Smooth muscle cell (in vitro differentiated cells): ENCODE measurements at regions not wholly inside any gene's neighbourhood (a gene's known extent, or its start where the extent isn't known, plus 50 kb on each side); places are given as distances from the start of the nearest gene placed in this dataset.
A peak's percentile ranks its signal among the peaks of the same experiment; 100 is the strongest.
"Not testable (repeated sequence)": the region's sequence is repeated elsewhere in the genome, so short reads cannot be mapped to it uniquely, and the experiment has no call there.

ENCODE experiments used
- DNase-seq: peaks from one replicate; lab custom pipeline; 2025; ENCODE audit not compliant: unreplicated experiment; lab: John Stamatoyannopoulos, UW
- H2AFZ ChIP-seq: fragments of 200-600 bp; sonication (generic); 2 replicates; pipeline ENCODE4 v1.6.0; 2016; ENCODE audit warnings: antibody characterized with exemption, low read depth, mild to moderate bottlenecking
- H3F3A ChIP-seq: fragments of 200-600 bp; sonication (generic); 2 replicates; pipeline ENCODE4 v1.6.0; 2017; ENCODE audit warnings: antibody characterized with exemption, low read depth
- H3K27ac ChIP-seq: fragments of 200-600 bp; sonication (generic); 2 replicates; pipeline ENCODE4 v1.5.1; 2016; ENCODE audit warnings: low read depth, mild to moderate bottlenecking
- H3K27me3 ChIP-seq: fragments of 200-600 bp; sonication (generic); 2 replicates; pipeline ENCODE4 v1.6.1; 2016; ENCODE audit warnings: low read depth, mild to moderate bottlenecking
- H3K36me3 ChIP-seq: fragments of 200-600 bp; sonication (generic); 2 replicates; pipeline ENCODE4 v1.5.1; 2016; ENCODE audit warnings: low read depth
- H3K4me1 ChIP-seq: fragments of 200-600 bp; sonication (generic); 2 replicates; pipeline ENCODE4 v1.5.1; 2016; ENCODE audit warnings: low read depth
- H3K4me2 ChIP-seq: fragments of 200-600 bp; sonication (generic); 2 replicates; pipeline ENCODE4 v1.6.0; 2016; ENCODE audit warnings: mild to moderate bottlenecking
- H3K4me3 ChIP-seq: fragments of 200-600 bp; sonication (generic); 2 replicates; pipeline ENCODE4 v1.5.1; 2016; ENCODE audit warnings: mild to moderate bottlenecking
- H3K79me2 ChIP-seq: fragments of 200-600 bp; sonication (generic); 2 replicates; pipeline ENCODE4 v1.6.0; 2016; ENCODE audit warnings: low read depth, mild to moderate bottlenecking
- H3K9ac ChIP-seq: fragments of 200-600 bp; sonication (generic); 2 replicates; pipeline ENCODE4 v1.6.0; 2016; ENCODE audit warnings: low read depth
- H3K9me3 ChIP-seq: fragments of 200-600 bp; sonication (generic); replicated peaks from 2 replicates; pipeline ENCODE4 v1.5.1; 2016; ENCODE audit warnings: low read depth
- H4K20me1 ChIP-seq: fragments of 200-600 bp; sonication (generic); 2 replicates; pipeline ENCODE4 v1.6.0; 2016; ENCODE audit warnings: low read depth
- CTCF ChIP-seq: fragments of 200-600 bp; sonication (generic); IDR thresholded peaks from 2 replicates; pipeline ENCODE4 v1.5.1; 2017; ENCODE audit warnings: borderline replicate concordance, mild to moderate bottlenecking, antibody characterized with exemption; ENCODE audit not compliant: insufficient read depth, poor library complexity, severe bottlenecking
- WGBS: methylation state at CpG from one replicate; pipeline ENCODE4 v1.1.7; 2016; ENCODE audit warnings: low lambda C conversion rate; 5-methylcytosine and 5-hydroxymethylcytosine counted together

GRCh38 chr6:132190097-132190814, 211.0 kb downstream of the MOXD1 start:
- no peaks in the 10 kb centered on the region for H3K27me3 ChIP-seq
- H3K36me3 ChIP-seq = no peaks in the 10 kb centered on the region
- H3K4me1 ChIP-seq = peaks cover 18% of the 10 kb centered on the region
- TF ChIP-seq CTCF = no peak
- H3K9me3 ChIP-seq = no peaks in the 10 kb centered on the region
- no peaks in the 10 kb centered on the region for H3K79me2 ChIP-seq
- H2AFZ ChIP-seq = no peak overlapping the region
- no peaks in the 10 kb centered on the region for H4K20me1 ChIP-seq
- H3K27ac ChIP-seq = peak overlapping the region; percentile 53
- no peak for DNase-seq
- peaks cover 3% of the 10 kb centered on the region for H3F3A ChIP-seq
- no peak overlapping the region for H3K9ac ChIP-seq
- H3K4me3 ChIP-seq = no peak overlapping the region
- peak overlapping the region; percentile 18 for H3K4me2 ChIP-seq
- 28% methylated on average over 4 of the region's 4 CpGs for WGBS

GRCh38 chr6:132188556-132189264, 212.6 kb downstream of the MOXD1 start:
- Histone ChIP-seq H3K27ac (peak overlapping the region; percentile 53), H3K4me3 (no peak overlapping the region), H3K27me3 (no peaks in the 10 kb centered on the region), H3K36me3 (no peaks in the 10 kb centered on the region), H3K9me3 (no peaks in the 10 kb centered on the region), H3F3A (peaks cover 3% of the 10 kb centered on the region), H3K9ac (no peak overlapping the region), H2AFZ (no peak overlapping the region), H4K20me1 (no peaks in the 10 kb centered on the region), H3K4me1 (peaks cover 18% of the 10 kb centered on the region), H3K4me2 (peak overlapping the region; percentile 18), H3K79me2 (no peaks in the 10 kb centered on the region)
- TF ChIP-seq CTCF = no peak
- WGBS = 34% methylated on average over 1 of the region's 1 CpG
- DNase-seq = no peak

- Histone ChIP-seq H3K79me2 (no peaks in the 10 kb centered on the region), H3K4me3 (no peak overlapping the region), H3K36me3 (no peaks in the 10 kb centered on the region), H3F3A (peaks cover 3% of the 10 kb centered on the region), H3K4me1 (peaks cover 18% of the 10 kb centered on the region), H3K4me2 (no peak overlapping the region), H4K20me1 (no peaks in the 10 kb centered on the region), H3K27me3 (no peaks in the 10 kb centered on the region), H3K9ac (no peak overlapping the region), H3K9me3 (no peaks in the 10 kb centered on the region), H3K27ac (no peak overlapping the region), H2AFZ (no peak overlapping the region)
- no peak for TF ChIP-seq CTCF
- DNase-seq = no peak
- WGBS = 92% methylated on average over 1 of the region's 1 CpG
These were observed 213.5 kb downstream of the MOXD1 start for GRCh38 chr6:132187816-132188215.

GRCh38 chr6:132184966-132185365, 216.3 kb downstream of the MOXD1 start:
- 27% methylated on average over 1 of the region's 1 CpG for WGBS

More at GRCh38 chr6:132184966-132185365, 216.3 kb downstream of the MOXD1 start:
- H3K4me3 ChIP-seq, H3F3A ChIP-seq, DNase-seq, H3K27me3 ChIP-seq, H3K79me2 ChIP-seq, H3K9ac ChIP-seq, H4K20me1 ChIP-seq, H3K4me2 ChIP-seq, H3K27ac ChIP-seq, H3K9me3 ChIP-seq, H2AFZ ChIP-seq, H3K36me3 ChIP-seq, H3K4me1 ChIP-seq: not testable (repeated sequence)
